HepG2 (cell line): ENCODE measurements at regions not wholly inside any gene's neighbourhood (a gene's known extent, or its start where the extent isn't known, plus 50 kb on each side); places are given as distances from the start of the nearest gene placed in this dataset.

Experiments used
- CREB1 ChIP-seq, 2 experiments: fragments of 450-650 bp in 1 of 2; IDR thresholded peaks; 2 replicates each; pipeline ENCODE4 v1.6.1; 2016 to 2017; ENCODE audit warnings: control low read depth in 1 of 2, mild to moderate bottlenecking in 1 of 2, missing compliant biosample characterization in 1 of 2, missing genetic modification characterization in 1 of 2
- FOXK2 ChIP-seq: fragments of 450-650 bp; IDR thresholded peaks from 2 replicates; pipeline ENCODE4 v1.6.1; 2016
- HIVEP1 ChIP-seq: sonication (generic); formaldehyde crosslinking; IDR thresholded peaks from 2 replicates; pipeline ENCODE4 v1.4.0; 2020; ENCODE audit warnings: mild to moderate bottlenecking, missing genetic modification reagents

- TF ChIP-seq HIVEP1 (CRISPR knock-in tag) (no peak), CREB1 (IDR thresholded peaks at IDR 0.05) (no peak), CREB1 (CRISPR knock-in tag; IDR thresholded peaks at IDR 0.05) (no peak), FOXK2 (no peak)
These were observed 466.8 kb upstream of the CAMK1G start for GRCh38 chr1:209116705-209117104.
